ENCODE measurements at regions not wholly inside any gene's neighbourhood (a gene's known extent, or its start where the extent isn't known, plus 50 kb on each side); places are given as distances from the start of the nearest gene placed in this dataset.
A peak's percentile ranks its signal among the peaks of the same experiment; 100 is the strongest.

DNA sequence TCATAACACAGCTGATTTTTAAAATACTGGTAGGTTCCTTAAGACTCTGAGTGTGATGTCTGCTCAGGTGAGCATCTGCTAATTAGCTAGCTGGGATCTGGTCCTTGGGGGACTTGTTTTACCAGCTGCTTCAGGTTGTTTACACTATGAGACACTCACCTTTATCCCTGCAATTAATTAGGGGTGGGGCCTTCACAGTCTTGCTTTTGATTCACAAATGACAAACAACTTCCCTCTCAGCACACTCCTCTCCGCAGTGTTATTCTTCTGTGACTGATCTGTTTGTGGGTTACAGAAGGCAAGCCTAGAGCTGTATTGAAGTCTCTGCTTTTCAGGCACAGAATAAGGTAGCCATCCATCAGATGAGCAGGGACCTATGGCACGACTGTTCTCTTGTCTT, 62.0 kb upstream of the CD83 start:
- Mint-ChIP-seq H3K9me3 (no peaks in the 10 kb centered on the region), H3K27me3 (peaks cover 24 to 26% of the 10 kb centered on the region in 2 donors), H3K36me3 (no peaks in the 10 kb centered on the region), H3K27ac (no peak overlapping the region), H3K4me3 (no peak overlapping the region), H3K4me1 (ENCODE audit: low read depth in 2 of 2) (peaks cover 0 to 2% of the 10 kb centered on the region in 2 donors)
- DNase-seq (ENCODE audit: low spot score) (no peak), ATAC-seq (no peak)

- ATAC-seq (no peak), DNase-seq (ENCODE audit: low spot score) (no peak)
- peak overlapping the region in 1 of 2 donors; percentile 30 for H3K27ac Mint-ChIP-seq
- H3K36me3 Mint-ChIP-seq: no peaks in the 10 kb centered on the region
- H3K4me1 Mint-ChIP-seq (ENCODE audit: low read depth in 2 of 2): peaks cover 0 to 2% of the 10 kb centered on the region in 2 donors
- H3K4me3 Mint-ChIP-seq: no peak overlapping the region
- no peaks in the 10 kb centered on the region for H3K9me3 Mint-ChIP-seq
- H3K27me3 Mint-ChIP-seq: peaks cover 35 to 43% of the 10 kb centered on the region in 2 donors
Observed at GRCh38 chr6:14058029-14058695, 59.4 kb upstream of the CD83 start.

GRCh38 chr6:14058735-14059134, 58.8 kb upstream of the CD83 start:
- H3K9me3 Mint-ChIP-seq: no peaks in the 10 kb centered on the region
- no peak overlapping the region for H3K4me3 Mint-ChIP-seq
- H3K4me1 Mint-ChIP-seq (ENCODE audit: low read depth in 2 of 2): peaks cover 0 to 2% of the 10 kb centered on the region in 2 donors
- H3K27me3 Mint-ChIP-seq: peaks cover 35 to 43% of the 10 kb centered on the region in 2 donors
- no peaks in the 10 kb centered on the region for H3K36me3 Mint-ChIP-seq
- H3K27ac Mint-ChIP-seq: no peak overlapping the region
- DNase-seq (ENCODE audit: low spot score): no peak
- ATAC-seq: no peak

- Mint-ChIP-seq H3K36me3 (no peaks in the 10 kb centered on the region), H3K27me3 (peaks cover 35 to 44% of the 10 kb centered on the region in 2 donors), H3K27ac (peak overlapping the region in 1 of 2 donors; percentile 15), H3K9me3 (no peaks in the 10 kb centered on the region), H3K4me1 (ENCODE audit: low read depth in 2 of 2) (peaks cover 0 to 2% of the 10 kb centered on the region in 2 donors), H3K4me3 (no peak overlapping the region)
- DNase-seq (ENCODE audit: low spot score) (no peak), ATAC-seq (no peak)
Observed at GRCh38 chr6:14059791-14060436, 57.7 kb upstream of the CD83 start.

GRCh38 chr6:14060971-14061370, 56.6 kb upstream of the CD83 start:
- Mint-ChIP-seq H3K4me3 (no peak overlapping the region), H3K27ac (no peak overlapping the region), H3K27me3 (peaks cover 39 to 54% of the 10 kb centered on the region in 2 donors), H3K9me3 (no peaks in the 10 kb centered on the region), H3K4me1 (ENCODE audit: low read depth in 2 of 2) (peaks cover 0 to 4% of the 10 kb centered on the region in 2 donors), H3K36me3 (no peaks in the 10 kb centered on the region)
- no peak for ATAC-seq
- no peak for DNase-seq (ENCODE audit: low spot score)

- no peak overlapping the region for H3K27ac Mint-ChIP-seq
- DNase-seq (ENCODE audit: low spot score): no peak
- H3K27me3 Mint-ChIP-seq: peaks cover 39 to 54% of the 10 kb centered on the region in 2 donors
Observed at GRCh38 chr6:14061643-14062042, 55.9 kb upstream of the CD83 start.

DNA sequence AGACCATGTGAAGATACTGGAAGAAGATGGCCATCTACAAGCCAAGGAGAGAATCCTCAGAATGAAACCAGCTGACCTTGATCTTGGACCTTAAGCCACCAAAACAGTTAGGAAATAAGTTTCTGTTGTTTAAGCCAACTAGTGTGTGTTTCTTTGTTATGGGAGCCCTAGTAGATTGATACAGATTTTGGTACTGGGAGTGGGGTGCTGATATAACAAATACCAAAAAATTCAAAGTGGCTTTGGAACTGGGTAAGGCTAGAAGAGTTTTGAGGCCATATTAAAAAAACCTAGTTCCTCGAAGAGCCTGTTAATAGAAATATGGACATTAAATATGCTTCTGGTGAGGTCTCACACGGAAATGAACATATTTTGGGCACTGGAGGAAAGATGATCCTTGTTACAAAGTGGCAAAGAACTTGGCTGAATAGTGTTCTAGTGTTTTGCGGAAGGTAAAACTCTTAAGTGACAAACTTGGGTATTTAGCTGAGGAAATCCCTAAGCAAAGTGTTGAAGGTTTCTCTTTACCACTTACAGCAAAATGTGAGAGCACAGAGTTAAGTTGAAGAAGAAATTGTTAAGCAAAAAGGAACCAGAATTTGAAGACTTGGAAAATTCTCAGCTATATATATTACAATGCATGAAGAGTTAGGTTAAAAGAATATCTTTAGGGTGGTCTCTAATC, 55.1 kb upstream of the CD83 start:
- Mint-ChIP-seq H3K4me3 (no peak overlapping the region), H3K27me3 (peaks cover 36 to 54% of the 10 kb centered on the region in 2 donors), H3K27ac (no peak overlapping the region), H3K9me3 (no peaks in the 10 kb centered on the region), H3K4me1 (ENCODE audit: low read depth in 2 of 2) (peaks cover 7 to 11% of the 10 kb centered on the region in 2 donors), H3K36me3 (no peaks in the 10 kb centered on the region)
- ATAC-seq (no peak), DNase-seq (ENCODE audit: low spot score) (no peak)

More at GRCh38 chr6:14061643-14062042, 55.9 kb upstream of the CD83 start:
- no peak for ATAC-seq
- Mint-ChIP-seq H3K36me3 (no peaks in the 10 kb centered on the region), H3K4me1 (ENCODE audit: low read depth in 2 of 2) (peaks cover 2 to 5% of the 10 kb centered on the region in 2 donors), H3K9me3 (no peaks in the 10 kb centered on the region), H3K4me3 (no peak overlapping the region)

DNA sequence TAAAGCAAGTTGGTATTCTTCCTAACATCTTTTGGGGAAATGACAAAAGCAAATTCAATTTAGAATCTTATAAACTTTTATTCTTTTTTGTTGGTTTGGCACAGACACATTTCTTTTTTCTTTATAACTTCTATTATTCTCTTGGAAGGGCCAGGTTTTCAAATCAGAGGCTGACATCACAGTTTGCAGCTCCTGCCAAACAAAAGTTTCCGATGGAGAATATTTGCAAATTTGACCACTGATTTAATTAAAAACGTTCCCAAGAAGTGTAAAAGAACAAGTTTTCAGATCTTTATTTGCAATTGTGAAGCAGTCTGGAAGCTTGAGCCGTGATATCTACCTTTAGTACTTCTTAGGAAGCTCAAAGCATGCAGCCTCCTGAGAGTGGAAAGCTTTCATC, 53.8 kb upstream of the CD83 start:
- Mint-ChIP-seq H3K4me3 (no peak overlapping the region), H3K27me3 (peaks cover 28 to 43% of the 10 kb centered on the region in 2 donors), H3K4me1 (ENCODE audit: low read depth in 2 of 2) (peaks cover 18 to 23% of the 10 kb centered on the region in 2 donors), H3K9me3 (no peaks in the 10 kb centered on the region), H3K27ac (no peak overlapping the region), H3K36me3 (no peaks in the 10 kb centered on the region)
- DNase-seq (ENCODE audit: low spot score): no peak
- ATAC-seq: no peak

DNA sequence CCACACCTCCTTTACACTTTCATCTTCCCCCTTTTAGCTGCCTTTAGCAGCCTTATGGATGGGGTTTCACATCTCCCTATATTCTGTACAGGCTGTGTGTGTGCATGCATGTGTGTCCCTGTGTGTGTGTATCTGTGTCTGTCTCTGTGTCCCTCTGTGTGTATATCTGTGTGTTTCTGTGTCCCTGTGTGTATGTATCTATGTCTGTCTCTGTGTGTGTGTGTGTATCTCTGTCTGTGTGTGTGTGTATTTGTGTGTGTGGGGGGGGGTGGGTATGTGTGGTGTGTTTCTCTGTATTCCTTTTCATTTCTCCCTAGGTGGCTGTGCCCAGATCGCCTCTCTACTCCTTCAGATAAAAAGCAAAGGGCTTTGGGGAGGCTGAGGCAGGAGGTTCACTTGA, 52.2 kb upstream of the CD83 start:
- Mint-ChIP-seq H3K9me3 (no peaks in the 10 kb centered on the region), H3K4me3 (no peak overlapping the region), H3K36me3 (no peaks in the 10 kb centered on the region), H3K27me3 (peaks cover 17 to 30% of the 10 kb centered on the region in 2 donors), H3K4me1 (ENCODE audit: low read depth in 2 of 2) (peaks cover 26 to 30% of the 10 kb centered on the region in 2 donors), H3K27ac (no peak overlapping the region)
- ATAC-seq (no peak), DNase-seq (ENCODE audit: low spot score) (no peak)

- Mint-ChIP-seq H3K4me3 (peak overlapping the region; percentile 44), H3K4me1 (ENCODE audit: low read depth in 2 of 2) (peaks cover 36 to 38% of the 10 kb centered on the region in 2 donors), H3K27me3 (peaks cover 12 to 21% of the 10 kb centered on the region in 2 donors), H3K27ac (peak overlapping the region; percentile 4 to 91), H3K9me3 (no peaks in the 10 kb centered on the region), H3K36me3 (no peaks in the 10 kb centered on the region)
- ATAC-seq (peak; percentile 57 to 69), DNase-seq (ENCODE audit: low spot score) (no peak)
Observed at GRCh38 chr6:14066782-14067406, 50.7 kb upstream of the CD83 start.

DNA sequence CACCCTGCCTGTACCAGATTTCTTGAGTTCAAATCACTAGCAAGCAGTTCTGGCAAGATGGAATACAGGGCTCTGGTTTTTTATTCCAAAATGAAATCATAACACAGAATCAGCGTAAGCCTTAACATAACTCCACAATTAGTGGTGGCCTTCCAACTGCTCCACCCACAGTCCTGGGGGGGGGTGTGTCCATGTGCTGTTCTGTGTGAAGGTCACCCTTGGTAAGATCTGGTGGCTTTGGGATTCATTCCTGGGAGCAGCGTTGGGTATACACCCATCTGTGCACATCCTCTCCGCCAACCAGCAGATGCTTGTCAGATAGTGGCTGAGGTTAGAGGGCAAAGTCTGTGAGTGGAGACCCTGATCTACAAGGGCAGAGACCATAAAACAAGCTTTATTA, 49.9 kb upstream of the CD83 start:
- Mint-ChIP-seq H3K4me3 (peak overlapping the region; percentile 51), H3K4me1 (ENCODE audit: low read depth in 2 of 2) (peaks cover 41 to 43% of the 10 kb centered on the region in 2 donors), H3K27ac (peak overlapping the region; percentile 57 to 91), H3K36me3 (no peaks in the 10 kb centered on the region), H3K27me3 (peaks cover 5 to 14% of the 10 kb centered on the region in 2 donors), H3K9me3 (no peaks in the 10 kb centered on the region)
- ATAC-seq (no peak), DNase-seq (ENCODE audit: low spot score) (no peak)
